Caco-2 (cell line): ENCODE measurements at regions not wholly inside any gene's neighbourhood (a gene's known extent, or its start where the extent isn't known, plus 50 kb on each side); places are given as distances from the start of the nearest gene placed in this dataset.

ENCODE experiments used
- BruUV-seq: library from RNA; stranded (reverse); fragments of 400-500 nt; replicated peaks from 2 replicates; lab custom pipeline; 2021; lab: Mats Ljungman, UMichigan
- CTCF ChIA-PET: fragments of 300-600 bp; sonication (Branson Sonifier 250); formaldehyde crosslinking; loops from one replicate; lab custom pipeline; 2022; ENCODE audit warnings: antibody characterized with exemption; lab: Charles Lee
- POLR2A ChIA-PET: fragments of 300-600 bp; sonication (Branson Sonifier 250); formaldehyde crosslinking; loops from one replicate; lab custom pipeline; 2022; ENCODE audit warnings: antibody characterized with exemption; lab: Charles Lee
- DNase-seq, 2 experiments: peaks; one replicate each; pipeline versions ENCODE4 v3.0.0 to v3.0.0-alpha.2; 2020 to 2022
- H3K27me3 ChIP-seq: replicated peaks from 2 replicates; pipeline ENCODE4 v1.6.0; 2011; ENCODE audit warnings: low read length; ENCODE audit not compliant: control insufficient read depth, insufficient read depth
- H3K36me3 ChIP-seq: 2 replicates; pipeline ENCODE4 v1.5.1; 2011; ENCODE audit warnings: low read length; ENCODE audit not compliant: control insufficient read depth, insufficient read depth
- H3K4me1 ChIP-seq: fragments of 250-450 bp; sonication (Bioruptor Pico); 2 replicates; pipeline ENCODE4 v1.5.1; 2020; ENCODE audit warnings: mild to moderate bottlenecking
- H3K4me3 ChIP-seq: 2 replicates; pipeline ENCODE4 v1.5.1; 2011; ENCODE audit warnings: low read depth, mild to moderate bottlenecking, control low read depth, low read length
- H3K9me3 ChIP-seq: fragments of 250-450 bp; sonication (Bioruptor Pico); 2 replicates; pipeline ENCODE4 v1.5.1; 2020; ENCODE audit warnings: mild to moderate bottlenecking, moderate library complexity
- H3K27ac Mint-ChIP-seq: one replicate; pipeline ENCODE4 v1.8.0; 2022; ENCODE audit warnings: mixed read lengths; ENCODE audit not compliant: unreplicated experiment
- H3K27me3 Mint-ChIP-seq: one replicate; pipeline ENCODE4 v1.8.0; 2022; ENCODE audit warnings: mixed read lengths; ENCODE audit not compliant: insufficient read depth, unreplicated experiment
- H3K36me3 Mint-ChIP-seq: one replicate; pipeline ENCODE4 v1.8.0; 2022; ENCODE audit warnings: mild to moderate bottlenecking, mixed read lengths; ENCODE audit not compliant: insufficient read depth, unreplicated experiment
- H3K4me1 Mint-ChIP-seq: one replicate; pipeline ENCODE4 v1.8.0; 2022; ENCODE audit warnings: low read depth, mixed read lengths; ENCODE audit not compliant: unreplicated experiment
- H3K4me3 Mint-ChIP-seq: one replicate; pipeline ENCODE4 v1.8.0; 2022; ENCODE audit warnings: mild to moderate bottlenecking, moderate library complexity, mixed read lengths; ENCODE audit not compliant: unreplicated experiment
- H3K9me3 Mint-ChIP-seq: one replicate; pipeline ENCODE4 v1.8.0; 2022; ENCODE audit warnings: mixed read lengths; ENCODE audit not compliant: unreplicated experiment
- CTCF ChIP-seq, 2 experiments: fragments of 200-600 bp in 1 of 2; IDR thresholded peaks; 1 replicate in 1 of 2; 2 replicates in 1 of 2; pipeline versions ENCODE4 v1.5.1 to v1.8.0; 2011 to 2022; ENCODE audit warnings: antibody characterized with exemption in 1 of 2, control low read depth in 1 of 2, inconsistent platforms in 1 of 2, low read depth in 1 of 2, low read length in 1 of 2, mild to moderate bottlenecking in 1 of 2, moderate library complexity in 1 of 2; ENCODE audit not compliant: insufficient read depth in 1 of 2, severe bottlenecking in 1 of 2, unreplicated experiment in 1 of 2
- intact Hi-C: fragments of 100-400 bp; cut with micrococcal nuclease; formaldehyde crosslinking; loops from one replicate; pipeline ENCODE4 v1.10.0; 2022; ENCODE audit not compliant: unreplicated experiment

DNA sequence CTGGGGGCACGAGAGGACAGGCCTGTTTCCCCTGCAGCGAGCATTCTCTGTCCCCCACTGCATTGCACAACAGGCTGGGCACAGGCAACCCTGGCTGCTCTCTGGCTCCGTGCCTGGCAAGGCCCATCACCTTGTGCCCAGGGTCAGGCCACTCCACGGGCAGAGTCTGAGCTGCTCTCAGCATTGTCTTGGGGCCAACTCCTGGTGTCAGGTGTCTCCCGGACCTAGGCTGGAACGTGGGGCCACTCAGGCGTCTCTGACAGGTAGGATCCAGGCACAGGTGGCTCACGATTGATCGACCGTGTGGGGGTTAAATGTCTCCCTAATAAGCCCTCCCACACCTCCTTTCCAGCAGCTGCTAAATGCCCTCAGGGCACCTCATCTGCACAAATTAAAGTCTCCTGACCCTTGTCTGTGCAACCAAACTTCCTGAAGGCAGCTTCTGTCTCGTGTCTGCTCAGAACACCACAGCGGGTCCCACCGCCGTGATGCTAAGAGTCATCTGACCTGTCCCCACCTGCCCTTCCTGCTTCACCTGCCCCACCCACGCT, 66.6 kb upstream of the GPC1 start:
- H3K9me3 ChIP-seq, result no peaks in the 10 kb centered on the region
- POLR2A ChIA-PET, result no interaction called here
- no peaks in the 10 kb centered on the region for H3K36me3 ChIP-seq
- H3K27me3 ChIP-seq, result no peaks in the 10 kb centered on the region
- DNase-seq, result no peak
- H3K4me1 Mint-ChIP-seq, result no peaks in the 10 kb centered on the region
- BruUV-seq, result no TSS peak
- H3K9me3 Mint-ChIP-seq, result no peaks in the 10 kb centered on the region
- TF ChIP-seq CTCF (IDR thresholded peaks at IDR 0.05; ENCODE audit: insufficient read depth in 1 of 2, low read depth in 1 of 2, low read length in 1 of 2, severe bottlenecking in 1 of 2, unreplicated experiment in 1 of 2), result no peak
- CTCF ChIA-PET, result no interaction called here
- H3K27me3 Mint-ChIP-seq, result no peaks in the 10 kb centered on the region
- intact Hi-C loops, result no loop called here
- no peak overlapping the region for H3K4me3 Mint-ChIP-seq
- H3K4me3 ChIP-seq, result no peak overlapping the region
- no peak overlapping the region for H3K27ac Mint-ChIP-seq
- peaks cover 30% of the 10 kb centered on the region for H3K4me1 ChIP-seq
- no peaks in the 10 kb centered on the region for H3K36me3 Mint-ChIP-seq

- H3K9me3 Mint-ChIP-seq, result no peaks in the 10 kb centered on the region
- H3K36me3 ChIP-seq, result no peaks in the 10 kb centered on the region
- H3K4me1 ChIP-seq, result peaks cover 30% of the 10 kb centered on the region
- ChIA-PET CTCF (no interaction called here), POLR2A (interaction anchor here (1.0 kb wide), 1 partner anchor 113 kb away, joined by 3 read pairs; no protein-coding TSS in a partner anchor)
- DNase-seq, result no peak
- no TSS peak for BruUV-seq
- intact Hi-C loops, result no loop called here
- no peaks in the 10 kb centered on the region for H3K27me3 ChIP-seq
- no peak overlapping the region for H3K27ac Mint-ChIP-seq
- H3K4me1 Mint-ChIP-seq, result no peaks in the 10 kb centered on the region
- no peak overlapping the region for H3K4me3 Mint-ChIP-seq
- no peak for TF ChIP-seq CTCF (IDR thresholded peaks at IDR 0.05; ENCODE audit: insufficient read depth in 1 of 2, low read depth in 1 of 2, low read length in 1 of 2, severe bottlenecking in 1 of 2, unreplicated experiment in 1 of 2)
- H3K4me3 ChIP-seq, result no peak overlapping the region
- H3K36me3 Mint-ChIP-seq, result no peaks in the 10 kb centered on the region
- H3K27me3 Mint-ChIP-seq, result no peaks in the 10 kb centered on the region
- no peaks in the 10 kb centered on the region for H3K9me3 ChIP-seq
Measured at GRCh38 chr2:240369335-240369734, 66.1 kb upstream of the GPC1 start.

DNA sequence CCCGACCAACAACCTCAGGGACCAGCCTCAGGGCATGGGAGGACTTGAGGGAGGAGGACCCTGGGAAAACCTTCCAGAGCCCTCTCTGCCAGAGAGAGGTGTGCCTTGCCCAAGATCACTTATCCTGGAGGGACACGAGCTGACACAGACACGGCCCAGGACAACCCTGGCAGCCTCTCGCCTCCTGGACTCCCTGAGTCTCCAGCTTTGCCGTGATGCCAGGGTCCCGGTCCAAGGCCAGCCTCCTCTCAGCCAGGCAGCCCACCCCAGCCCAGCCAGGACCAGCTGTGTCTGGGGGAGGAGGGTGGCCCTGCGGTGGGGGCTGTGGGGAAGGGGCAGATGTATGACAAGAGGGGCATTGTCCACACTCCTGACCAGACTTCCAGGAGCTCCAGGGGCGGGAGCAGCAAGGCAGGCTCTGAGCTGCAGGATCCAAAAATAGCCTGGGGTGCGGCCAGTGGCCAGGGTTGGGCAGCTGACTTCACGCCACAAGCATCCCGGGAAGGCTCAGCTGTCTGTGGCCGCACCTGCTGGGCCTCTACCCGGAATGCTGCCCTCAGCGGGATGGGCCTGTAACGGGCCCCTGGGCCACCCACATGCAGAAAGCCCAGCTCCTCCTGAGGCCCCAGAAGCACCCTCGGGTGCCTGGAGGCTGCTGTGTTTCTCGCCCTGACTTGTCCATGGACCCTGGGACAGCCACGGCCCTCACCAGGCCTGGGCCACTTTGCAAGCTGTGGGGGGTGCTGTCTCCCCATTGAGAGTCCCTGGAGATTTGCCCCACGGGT, 65.5 kb upstream of the GPC1 start:
- Histone ChIP-seq H3K4me3 (no peak overlapping the region), H3K27me3 (no peaks in the 10 kb centered on the region), H3K9me3 (no peaks in the 10 kb centered on the region), H3K36me3 (no peaks in the 10 kb centered on the region), H3K4me1 (peaks cover 30% of the 10 kb centered on the region)
- H3K9me3 Mint-ChIP-seq, result no peaks in the 10 kb centered on the region
- intact Hi-C loops, result loop anchor here (1.0 kb wide), 1 partner anchor 114 kb away; no protein-coding TSS in a partner anchor
- no peak for TF ChIP-seq CTCF (IDR thresholded peaks at IDR 0.05; ENCODE audit: insufficient read depth in 1 of 2, low read depth in 1 of 2, low read length in 1 of 2, severe bottlenecking in 1 of 2, unreplicated experiment in 1 of 2)
- H3K4me3 Mint-ChIP-seq, result no peak overlapping the region
- ChIA-PET POLR2A (interaction anchor here (0.6 to 1.0 kb wide), 2 partner anchors 114 to 443 kb away, joined by 3 to 5 read pairs; no protein-coding TSS in a partner anchor), CTCF (no interaction called here)
- H3K36me3 Mint-ChIP-seq, result no peaks in the 10 kb centered on the region
- BruUV-seq, result no TSS peak
- DNase-seq, result peak; percentile 73 to 87
- H3K27ac Mint-ChIP-seq, result peak overlapping the region; percentile 36
- no peaks in the 10 kb centered on the region for H3K4me1 Mint-ChIP-seq
- no peaks in the 10 kb centered on the region for H3K27me3 Mint-ChIP-seq
